Left renal cortex interstitium (tissue), 4 donors: ENCODE measurements at regions not wholly inside any gene's neighbourhood (a gene's known extent, or its start where the extent isn't known, plus 50 kb on each side); places are given as distances from the start of the nearest gene placed in this dataset.

Experiments
- DNase-seq, 4 donors: peaks; one replicate each; pipeline ENCODE4 v3.0.0-alpha.2; 2013; ENCODE audit warnings: low read depth in 4 of 4, low spot score in 2 of 4, missing footprints in 1 of 4

DNA sequence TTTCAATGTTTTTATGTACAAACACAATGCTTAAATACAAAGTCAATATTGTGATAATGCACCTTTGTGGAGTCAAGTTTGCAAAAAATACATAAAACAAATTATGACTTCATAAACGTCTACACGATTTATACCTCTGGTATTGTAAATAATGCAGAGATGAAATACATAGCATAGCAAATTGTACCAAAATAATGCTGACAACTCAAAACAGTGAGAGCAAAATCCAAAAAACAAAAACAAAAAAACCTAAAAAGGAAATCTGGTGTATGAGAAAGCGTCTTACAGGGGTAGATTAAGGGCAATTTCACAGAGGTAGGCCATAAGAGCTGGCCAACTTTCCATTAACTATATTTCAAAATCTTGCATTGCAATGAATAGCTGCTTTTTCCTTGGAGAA lies 161.5 kb upstream of the LRRC7 start:
- DNase-seq: no peak

- no peak for DNase-seq
These were observed 157.8 kb upstream of the LRRC7 start for GRCh38 chr1:69409731-69410456.

DNA sequence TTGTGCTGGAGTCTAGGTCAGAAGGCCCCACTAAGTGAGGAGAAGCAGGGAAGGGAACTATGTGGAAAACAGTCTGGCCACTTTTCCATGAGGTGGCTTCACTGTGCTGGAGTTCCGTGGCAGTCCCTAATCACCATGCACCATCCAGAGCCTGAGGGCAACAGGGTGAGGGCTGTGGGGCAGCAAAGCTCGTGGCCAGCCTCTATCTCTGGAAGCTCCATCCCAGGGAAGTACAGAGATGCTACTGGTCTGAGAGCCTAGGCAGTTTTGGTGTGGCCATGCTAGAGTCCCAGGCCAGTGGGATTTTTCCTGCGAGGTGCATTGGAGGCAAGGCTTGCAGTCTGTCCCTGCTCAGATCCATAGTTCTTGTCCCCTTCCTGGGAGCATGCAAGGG lies 157.3 kb upstream of the LRRC7 start:
- DNase-seq: no peak

- DNase-seq: no peak
These were observed 156.8 kb upstream of the LRRC7 start for GRCh38 chr1:69410893-69411292.

DNA sequence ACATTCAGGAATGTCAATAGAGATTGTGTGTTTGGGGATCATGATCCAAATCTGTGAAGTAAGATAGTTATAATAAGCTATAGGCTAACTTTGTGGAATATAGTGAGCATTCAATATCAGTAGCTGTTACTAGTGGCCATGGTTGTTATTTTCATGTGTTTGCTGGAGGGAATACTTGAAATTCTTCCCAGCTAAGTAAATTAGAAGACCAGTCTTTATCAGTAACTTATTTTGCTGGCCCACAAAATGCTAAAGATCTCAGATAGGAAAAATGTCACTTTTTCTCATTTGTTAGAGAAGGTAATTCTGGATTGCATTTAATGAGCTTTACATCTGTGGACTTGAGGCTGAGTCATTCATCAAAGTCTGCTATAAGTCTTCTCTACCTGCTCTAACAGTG lies 156.1 kb upstream of the LRRC7 start:
- DNase-seq: no peak

GRCh38 chr1:69413129-69413528 lies 154.6 kb upstream of the LRRC7 start:
- DNase-seq: no peak

- DNase-seq: no peak
These were observed 153.1 kb upstream of the LRRC7 start for GRCh38 chr1:69414574-69414973.

GRCh38 chr1:69421286-69421685 lies 146.4 kb upstream of the LRRC7 start:
- no peak for DNase-seq

DNA sequence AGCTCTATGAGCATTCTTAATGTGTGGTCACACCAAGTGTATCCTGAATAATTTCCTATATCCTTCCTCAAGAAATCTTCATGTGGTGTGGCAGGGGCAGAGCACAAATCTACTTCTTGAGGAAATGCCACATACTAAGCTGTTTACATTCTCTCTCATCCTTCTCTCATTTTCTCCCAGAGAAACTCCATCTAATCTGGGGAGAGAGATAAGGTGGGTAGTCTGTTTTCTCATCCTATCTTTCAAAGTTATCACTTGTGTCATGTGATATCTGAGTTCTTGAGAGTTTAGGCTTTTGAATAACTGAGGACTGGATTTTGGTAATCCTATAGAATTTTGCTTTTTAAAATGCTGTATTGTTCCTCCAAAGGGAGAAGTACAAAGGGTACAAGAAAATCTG lies 141.9 kb upstream of the LRRC7 start:
- DNase-seq: no peak

DNA sequence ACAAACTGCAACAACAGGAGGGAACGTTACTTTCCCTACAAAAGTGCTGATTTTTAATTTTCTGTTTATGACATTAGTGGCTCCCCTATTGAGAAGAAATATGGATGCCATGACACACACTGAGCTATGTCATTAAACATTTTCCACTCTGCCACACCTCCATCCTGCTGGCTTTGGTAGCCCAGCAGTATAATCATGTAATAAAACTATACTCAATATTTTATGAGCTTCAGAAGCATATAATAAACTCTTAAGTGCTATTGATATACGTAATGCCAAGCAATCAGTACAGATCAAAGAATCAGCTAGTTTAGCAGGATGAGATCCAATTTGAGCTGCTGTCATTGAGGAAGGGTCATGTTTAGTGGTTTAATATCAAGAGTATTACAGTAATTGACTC lies 141.3 kb upstream of the LRRC7 start:
- no peak for DNase-seq

- no peak for DNase-seq
These were observed 134.6 kb upstream of the LRRC7 start for GRCh38 chr1:69433073-69433472.

DNA sequence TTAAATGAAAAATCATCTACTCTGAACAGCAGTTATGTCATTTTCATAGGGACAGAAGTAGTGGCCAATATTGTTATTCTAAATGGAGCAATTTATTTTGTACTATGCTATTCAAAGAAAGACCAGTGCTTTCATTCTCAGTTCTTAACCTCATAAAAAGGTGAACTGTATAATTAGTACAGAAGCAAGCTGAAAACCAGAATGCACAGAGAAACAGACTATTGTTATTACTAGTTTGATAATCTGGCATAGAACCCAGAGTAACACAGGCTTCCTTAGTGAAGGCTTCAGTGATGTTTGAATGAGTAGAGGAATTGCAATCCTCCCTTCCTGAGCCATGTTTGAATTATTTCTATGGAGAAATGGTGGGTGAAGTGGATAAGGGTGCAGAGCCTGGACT lies 131.6 kb upstream of the LRRC7 start:
- no peak for DNase-seq

GRCh38 chr1:69438056-69438795 lies 129.5 kb upstream of the LRRC7 start:
- DNase-seq: peak; percentile 34 to 63 (median 36)

- no peak for DNase-seq
These were observed 126.2 kb upstream of the LRRC7 start for GRCh38 chr1:69441496-69441895.

DNA sequence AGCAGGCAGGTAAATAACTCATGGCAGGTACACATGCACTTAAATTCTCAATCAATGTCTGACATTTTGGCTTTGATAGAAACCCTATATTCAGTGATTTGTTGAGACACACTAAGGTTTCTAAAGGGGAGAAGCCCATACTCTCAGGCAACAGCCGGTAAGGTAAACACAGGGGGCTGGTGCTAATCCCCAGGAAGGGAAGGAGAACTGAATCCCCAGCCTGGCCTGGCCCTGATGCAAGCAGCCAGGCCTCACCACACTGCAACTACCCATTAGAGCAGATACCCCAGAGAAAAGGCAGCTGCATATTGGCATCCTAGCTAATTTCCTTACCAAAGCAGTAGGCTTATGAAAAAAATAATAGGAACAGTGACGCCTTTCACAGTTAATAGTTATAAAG lies 116.5 kb upstream of the LRRC7 start:
- no peak for DNase-seq

- DNase-seq: no peak
These were observed 112.0 kb upstream of the LRRC7 start for GRCh38 chr1:69455718-69456117.

GRCh38 chr1:69459244-69459643 lies 108.5 kb upstream of the LRRC7 start:
- no peak for DNase-seq

DNA sequence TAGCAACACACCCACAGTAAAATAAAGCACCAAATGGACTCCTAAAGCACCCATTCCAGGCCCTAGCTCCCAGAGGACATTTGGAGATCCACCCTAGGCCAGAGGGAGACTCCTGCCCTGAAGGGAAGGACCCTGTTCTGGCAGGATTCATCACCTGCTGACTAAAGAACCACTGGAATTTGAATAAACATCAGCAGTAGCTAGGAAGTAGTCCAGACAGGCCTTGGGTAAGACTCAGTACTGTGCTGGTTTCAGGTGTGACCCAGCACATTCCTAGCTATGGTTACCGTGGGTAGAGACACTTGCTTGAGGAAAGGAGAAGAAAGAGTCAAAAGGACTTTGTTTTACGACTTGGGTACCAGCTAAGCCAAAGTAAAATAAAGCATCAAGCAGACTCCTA lies 92.7 kb upstream of the LRRC7 start:
- no peak for DNase-seq

GRCh38 chr1:69479734-69480133 lies 88.0 kb upstream of the LRRC7 start:
- no peak for DNase-seq

DNA sequence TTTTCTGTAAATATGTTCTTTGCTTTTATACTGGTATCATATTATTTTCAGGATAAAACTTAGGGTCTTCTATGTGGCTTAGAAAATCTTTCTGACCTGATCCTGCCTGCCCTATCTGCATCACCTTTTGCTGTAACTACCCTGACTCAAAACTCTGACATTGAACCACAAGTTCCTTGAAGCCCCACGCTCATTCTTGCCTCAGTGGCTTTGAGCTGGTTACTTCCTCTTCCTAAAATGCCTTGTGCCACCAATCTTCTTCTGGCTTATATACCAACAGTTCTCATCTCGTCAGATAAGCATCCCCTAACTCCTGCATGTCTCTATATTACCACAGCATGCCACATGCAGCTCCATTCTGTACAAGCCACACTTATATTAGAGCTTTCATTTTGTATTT lies 84.5 kb upstream of the LRRC7 start:
- DNase-seq: no peak

- DNase-seq: no peak
These were observed 82.1 kb upstream of the LRRC7 start for GRCh38 chr1:69485616-69486015.

DNA sequence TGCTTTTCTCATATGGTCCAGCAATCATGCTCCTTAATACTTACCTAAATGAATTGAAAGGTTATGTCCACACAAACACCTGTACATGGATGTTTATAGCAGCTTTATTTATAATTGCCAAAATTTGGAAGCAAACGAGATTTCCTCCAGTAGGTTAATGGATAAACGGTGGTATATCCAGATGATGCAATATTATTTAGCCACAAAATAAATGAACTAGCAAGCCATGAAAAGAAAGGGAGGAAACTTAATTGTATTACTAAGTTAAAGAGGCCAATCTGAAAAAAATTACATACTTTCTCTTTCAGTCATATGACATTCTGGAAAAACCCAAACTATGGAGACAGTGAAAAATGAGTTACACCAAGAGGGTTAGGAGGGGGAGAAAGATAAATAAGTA lies 76.3 kb upstream of the LRRC7 start:
- DNase-seq: no peak
